Medulla oblongata (tissue), 1 donor: ENCODE measurements at regions not wholly inside any gene's neighbourhood (a gene's known extent, or its start where the extent isn't known, plus 50 kb on each side); places are given as distances from the start of the nearest gene placed in this dataset.
"Not testable (repeated sequence)": the region's sequence is repeated elsewhere in the genome, so short reads cannot be mapped to it uniquely, and the experiment has no call there.

Experiments used
- DNase-seq: peaks from one replicate; pipeline ENCODE4 v3.0.0-alpha.2; 2015; ENCODE audit errors: extremely low spot score

- DNase-seq, result no peak
Observed at GRCh38 chr1:195686764-195687163, 921.5 kb downstream of the KCNT2 start.

DNA sequence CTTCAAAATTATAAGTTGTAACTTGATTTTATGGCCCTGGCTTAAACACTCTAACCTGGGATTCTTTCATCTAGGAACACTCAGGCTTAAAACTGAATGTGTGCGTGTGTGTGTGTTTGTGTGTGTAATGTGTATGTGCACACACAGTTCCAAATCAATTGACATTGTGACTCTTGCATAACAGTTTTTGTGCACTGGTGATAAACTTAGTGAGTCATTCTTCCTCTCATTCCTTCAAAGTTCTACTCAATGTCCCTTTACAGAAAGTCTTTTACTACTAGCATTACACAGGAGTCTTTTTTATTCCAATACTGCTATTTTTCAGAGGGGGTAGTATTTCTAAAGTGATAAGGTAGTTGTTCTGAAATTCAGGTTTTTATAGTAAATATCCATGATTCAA lies 943.6 kb downstream of the KCNT2 start:
- no peak for DNase-seq

- no peak for DNase-seq
Observed at GRCh38 chr1:195663549-195664280, 944.5 kb downstream of the KCNT2 start.

- DNase-seq, result no peak
Observed at GRCh38 chr1:195656780-195657179, 951.5 kb downstream of the KCNT2 start.

GRCh38 chr1:195648875-195649274 lies 959.4 kb downstream of the KCNT2 start:
- DNase-seq, result not testable (repeated sequence)

- no peak for DNase-seq
Observed at GRCh38 chr1:195637539-195637938, 970.7 kb downstream of the KCNT2 start.

GRCh38 chr1:195618287-195618686 lies 990.0 kb downstream of the KCNT2 start:
- DNase-seq, result no peak

DNA sequence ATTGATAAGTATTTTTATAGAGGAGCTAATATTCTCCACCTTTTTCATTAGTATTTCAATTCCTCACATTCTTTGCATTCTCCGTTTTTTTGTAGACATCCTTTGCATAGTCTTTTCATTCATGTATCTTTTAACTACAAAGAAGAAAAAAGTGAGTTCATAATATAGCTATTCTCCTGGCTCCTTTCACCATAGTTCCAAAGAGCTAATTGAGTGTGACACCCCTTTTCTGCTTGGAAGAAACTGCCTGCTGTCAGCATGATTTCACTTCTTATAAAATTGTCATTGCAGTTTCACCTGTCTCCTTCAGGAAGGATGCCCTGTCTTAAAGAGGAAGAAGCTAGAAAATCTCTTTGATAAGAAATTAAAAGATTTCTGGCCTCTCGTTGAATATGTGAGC lies 991.1 kb downstream of the KCNT2 start:
- no peak for DNase-seq

GRCh38 chr1:195608883-195609282 lies 999.4 kb downstream of the KCNT2 start:
- DNase-seq, result no peak

- no peak for DNase-seq
Observed at GRCh38 chr1:195606483-195606882, 1001.8 kb downstream of the KCNT2 start.

- DNase-seq, result no peak
Observed at GRCh38 chr1:195604287-195604686, 1004.0 kb downstream of the KCNT2 start.

DNA sequence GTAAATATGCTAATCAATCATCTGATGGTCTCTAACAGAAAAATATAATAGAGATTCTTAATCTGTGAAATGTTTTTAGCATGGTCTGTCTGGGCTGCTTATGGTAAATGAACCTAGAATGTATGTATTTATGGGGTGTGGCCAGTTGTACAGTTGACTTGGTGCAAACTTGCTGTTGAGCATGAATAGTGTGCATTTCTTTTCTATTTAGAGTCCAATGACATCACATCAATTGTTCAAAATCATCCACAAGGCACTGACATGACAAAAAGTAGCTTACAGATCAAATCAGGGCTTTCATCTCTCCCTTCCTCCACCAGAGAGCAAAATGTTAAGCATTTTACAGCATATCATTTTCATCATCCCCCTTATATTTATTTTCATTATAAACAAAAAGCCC lies 1010.3 kb downstream of the KCNT2 start:
- DNase-seq, result no peak

GRCh38 chr1:195594773-195595172 lies 1013.5 kb downstream of the KCNT2 start:
- no peak for DNase-seq

DNA sequence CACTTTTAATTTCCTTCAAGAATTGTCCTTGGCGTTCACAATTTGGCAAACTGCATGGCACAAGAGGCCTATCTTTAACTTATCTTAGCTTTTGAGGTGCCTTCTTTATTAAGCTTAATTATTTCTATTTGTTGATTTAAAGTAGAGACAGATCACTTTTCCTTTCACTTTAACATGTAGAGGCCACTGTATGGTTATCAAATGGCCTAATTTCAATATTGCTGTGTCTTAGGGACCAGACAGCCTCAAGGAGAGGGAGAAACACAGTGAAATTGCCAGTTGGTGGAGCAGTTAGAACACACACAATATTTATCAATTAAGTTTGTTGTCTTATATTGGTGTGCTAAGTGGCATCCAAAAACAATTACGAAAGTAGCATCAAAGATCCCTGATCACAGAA lies 1013.9 kb downstream of the KCNT2 start:
- DNase-seq, result no peak

GRCh38 chr1:195591917-195592672 lies 1016.1 kb downstream of the KCNT2 start:
- no peak for DNase-seq

DNA sequence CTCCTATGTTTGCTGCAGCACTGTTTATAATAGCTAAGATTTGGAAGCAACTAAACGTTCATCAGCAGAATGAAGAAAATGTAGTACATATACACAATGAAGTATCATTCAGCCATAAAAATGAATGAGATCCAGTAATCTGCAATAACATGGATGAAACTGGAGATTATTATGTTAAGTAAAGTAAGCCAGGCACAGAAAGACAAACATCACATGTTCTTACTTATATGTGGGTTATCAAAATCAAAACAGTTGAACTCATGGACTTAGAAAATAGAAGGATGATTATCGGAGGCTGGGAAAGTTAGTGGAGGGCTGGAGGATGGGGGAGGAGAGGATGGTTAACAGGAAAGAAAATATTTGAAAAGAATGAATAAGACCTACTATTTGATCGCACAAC lies 1017.6 kb downstream of the KCNT2 start:
- DNase-seq, result no peak

- no peak for DNase-seq
Observed at GRCh38 chr1:195584870-195585624, 1023.2 kb downstream of the KCNT2 start.

DNA sequence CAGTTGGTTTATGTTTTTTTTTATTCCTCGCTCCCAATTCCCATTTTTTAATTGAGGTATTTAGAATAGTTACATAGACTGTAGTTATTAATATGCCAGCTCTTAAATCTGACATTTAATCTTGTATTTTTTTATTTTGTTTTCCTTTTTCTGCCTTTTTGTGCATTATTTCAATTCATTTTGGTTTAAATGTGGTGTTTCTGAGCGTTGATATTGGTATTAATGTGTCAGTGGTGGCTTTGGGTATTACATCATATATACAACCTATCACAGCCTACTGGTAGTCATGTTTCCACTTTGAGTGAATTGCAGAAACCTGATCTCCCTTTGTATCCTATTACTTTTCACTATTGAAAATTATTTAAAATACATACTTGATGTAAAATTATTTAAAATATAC lies 1027.3 kb downstream of the KCNT2 start:
- no peak for DNase-seq

DNA sequence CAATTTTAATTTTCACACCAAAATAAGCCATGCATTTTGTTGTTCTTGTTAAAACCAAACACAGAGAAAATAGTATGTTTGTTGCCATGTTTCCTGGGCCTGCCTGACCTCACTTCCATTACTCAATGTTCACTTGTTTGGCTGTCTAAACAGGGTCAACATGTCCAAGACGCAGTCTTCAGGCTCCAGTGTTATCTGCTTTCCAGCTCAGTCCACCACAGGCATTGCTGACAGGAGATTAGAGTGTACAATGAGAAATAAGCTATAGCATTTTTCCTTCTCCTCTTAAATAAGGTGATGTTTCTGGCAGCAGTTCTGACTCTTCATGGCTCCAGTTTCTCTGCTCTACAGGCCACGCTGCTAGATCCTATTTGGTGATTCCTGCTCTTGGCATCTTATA lies 1030.5 kb downstream of the KCNT2 start:
- no peak for DNase-seq

DNA sequence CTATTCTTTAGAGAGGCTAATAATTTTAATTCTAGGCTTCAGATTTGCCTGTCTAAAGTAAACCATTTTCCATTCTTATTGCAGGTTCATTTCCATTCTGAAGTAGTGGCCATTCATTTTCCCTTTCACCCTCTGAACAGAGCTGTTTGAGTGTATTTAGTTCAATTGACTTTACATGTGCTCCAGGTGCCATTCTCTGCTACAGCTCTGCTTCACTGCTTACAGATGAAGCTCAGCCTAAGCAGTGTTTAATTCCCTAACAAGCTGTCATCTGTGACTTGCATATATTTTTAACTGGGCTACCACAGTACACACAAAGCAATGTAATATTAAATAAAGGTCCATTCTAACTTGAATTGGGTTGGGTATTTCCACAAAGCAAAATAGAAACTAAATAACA lies 1031.6 kb downstream of the KCNT2 start:
- DNase-seq, result no peak

GRCh38 chr1:195574511-195574910 lies 1033.7 kb downstream of the KCNT2 start:
- DNase-seq, result no peak

DNA sequence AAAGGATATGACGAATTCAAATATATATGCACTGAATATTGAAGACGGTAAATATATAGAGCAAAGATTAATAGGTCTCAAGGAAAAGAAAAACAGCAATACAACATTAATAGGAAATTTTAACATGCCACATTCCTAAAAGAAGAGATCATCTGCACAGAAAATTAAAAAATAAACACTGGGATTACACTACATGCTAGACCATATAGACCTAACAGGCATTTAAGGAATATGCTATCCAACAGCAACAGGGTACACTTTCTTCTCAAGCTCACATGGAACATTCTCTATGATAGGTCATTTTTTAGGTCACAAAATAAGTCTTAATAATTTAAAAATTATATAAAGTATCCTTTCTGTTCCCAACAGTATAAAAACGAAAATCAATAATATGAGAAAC lies 1038.3 kb downstream of the KCNT2 start:
- no peak for DNase-seq

DNA sequence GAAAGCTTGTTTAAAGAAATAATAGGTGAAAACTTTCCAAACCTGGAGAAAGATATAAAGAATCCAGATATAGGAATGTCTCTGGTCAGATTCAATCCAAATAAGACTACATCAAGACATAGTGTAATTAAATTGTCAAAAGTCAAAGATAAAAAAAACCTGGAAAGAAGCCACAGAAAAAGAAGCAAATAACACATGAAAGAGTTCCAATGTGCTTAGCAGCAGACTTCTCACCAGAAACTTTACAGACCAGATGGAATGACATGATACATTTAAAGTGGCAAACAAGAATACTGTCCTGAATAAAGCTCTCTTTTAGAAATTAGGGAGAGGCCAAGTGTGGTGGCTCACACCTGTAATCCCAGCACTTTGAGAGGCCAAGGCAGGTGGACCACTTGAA lies 1039.9 kb downstream of the KCNT2 start:
- DNase-seq, result no peak
